ENCODE measurements at regions not wholly inside any gene's neighbourhood (a gene's known extent, or its start where the extent isn't known, plus 50 kb on each side); places are given as distances from the start of the nearest gene placed in this dataset.

DNA sequence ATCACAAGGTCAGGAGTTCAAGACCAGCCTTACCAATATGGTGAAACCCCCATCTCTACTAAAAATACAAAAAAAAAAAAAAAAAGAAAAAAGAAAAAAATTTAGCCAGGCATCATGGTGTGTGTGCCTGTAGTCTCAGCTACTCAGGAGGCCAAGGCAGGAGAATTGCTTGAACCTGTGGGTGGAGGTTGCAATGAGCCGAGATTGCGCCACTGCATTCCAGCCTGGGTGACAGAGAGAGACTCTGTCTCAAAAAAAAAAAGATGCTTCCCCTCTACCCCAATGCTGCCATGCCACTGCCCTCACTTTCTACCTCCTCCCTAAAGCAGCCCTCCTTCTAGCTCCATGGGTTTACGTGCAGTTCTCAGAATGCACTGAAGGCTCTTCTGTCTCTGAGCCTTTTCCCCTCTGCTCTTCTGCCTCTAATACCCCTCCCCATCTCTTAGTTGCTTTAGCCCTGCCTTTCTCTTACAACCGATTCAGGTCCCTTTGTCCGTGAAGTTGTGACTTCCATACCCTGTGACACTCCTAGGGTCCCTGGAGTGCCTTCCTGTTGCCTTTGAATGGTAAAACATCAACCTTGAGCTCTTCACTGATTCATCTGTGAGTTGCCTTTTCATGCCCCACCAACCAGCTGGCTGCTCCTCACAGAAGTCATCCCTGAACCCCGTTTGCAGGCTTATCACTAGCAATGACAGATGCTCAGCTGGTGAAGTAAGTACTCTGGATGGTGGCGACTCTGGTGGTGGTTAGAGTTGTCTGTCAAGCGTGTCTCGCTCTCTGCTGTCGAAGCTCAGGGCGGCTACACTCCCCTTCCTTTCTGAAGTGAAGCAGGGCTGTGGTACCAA, 234.9 kb downstream of the RHOU start:
- DNase-seq (ENCODE audit: low spot score) = no peak

DNA sequence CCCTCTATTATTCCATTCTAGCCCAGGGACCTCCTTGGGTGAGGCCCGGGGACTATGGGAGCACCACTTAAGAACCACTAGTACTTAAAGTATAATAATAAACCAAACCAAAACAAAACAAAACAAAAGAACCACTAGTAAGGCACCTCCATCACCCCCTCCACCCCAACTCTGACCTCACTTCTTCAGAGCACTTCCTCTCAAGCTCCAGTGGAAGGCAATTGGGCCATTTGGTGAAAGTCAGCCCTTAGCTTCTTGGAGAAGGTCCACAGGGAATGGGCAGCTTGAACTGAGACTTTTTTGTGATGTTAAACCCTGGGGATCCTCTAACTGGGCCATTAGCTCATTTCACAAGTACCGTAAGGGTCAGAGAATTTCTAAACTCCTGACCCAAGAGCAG, 237.3 kb downstream of the RHOU start:
- DNase-seq (ENCODE audit: low spot score) = no peak

DNA sequence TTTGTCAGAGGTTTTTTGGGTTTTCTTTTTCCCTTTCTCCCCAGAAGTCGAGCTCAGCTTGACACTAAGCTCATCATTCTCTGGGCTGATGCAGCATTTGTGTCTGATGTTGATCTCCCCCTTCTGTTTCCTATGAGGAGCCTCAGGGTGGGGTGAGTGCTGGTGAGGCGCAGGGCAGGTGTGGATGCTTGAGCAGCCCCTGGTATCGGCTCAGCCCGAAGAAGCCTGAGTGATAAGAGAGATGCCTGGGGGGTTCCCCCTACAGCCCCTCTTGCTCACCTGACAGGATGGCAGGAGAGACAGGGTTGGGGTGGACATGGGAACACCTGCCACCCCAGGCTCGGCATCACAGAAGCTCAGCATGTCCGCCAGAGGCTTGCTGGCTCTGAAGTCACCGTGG, 239.0 kb downstream of the RHOU start:
- no peak for DNase-seq (ENCODE audit: low spot score)

DNA sequence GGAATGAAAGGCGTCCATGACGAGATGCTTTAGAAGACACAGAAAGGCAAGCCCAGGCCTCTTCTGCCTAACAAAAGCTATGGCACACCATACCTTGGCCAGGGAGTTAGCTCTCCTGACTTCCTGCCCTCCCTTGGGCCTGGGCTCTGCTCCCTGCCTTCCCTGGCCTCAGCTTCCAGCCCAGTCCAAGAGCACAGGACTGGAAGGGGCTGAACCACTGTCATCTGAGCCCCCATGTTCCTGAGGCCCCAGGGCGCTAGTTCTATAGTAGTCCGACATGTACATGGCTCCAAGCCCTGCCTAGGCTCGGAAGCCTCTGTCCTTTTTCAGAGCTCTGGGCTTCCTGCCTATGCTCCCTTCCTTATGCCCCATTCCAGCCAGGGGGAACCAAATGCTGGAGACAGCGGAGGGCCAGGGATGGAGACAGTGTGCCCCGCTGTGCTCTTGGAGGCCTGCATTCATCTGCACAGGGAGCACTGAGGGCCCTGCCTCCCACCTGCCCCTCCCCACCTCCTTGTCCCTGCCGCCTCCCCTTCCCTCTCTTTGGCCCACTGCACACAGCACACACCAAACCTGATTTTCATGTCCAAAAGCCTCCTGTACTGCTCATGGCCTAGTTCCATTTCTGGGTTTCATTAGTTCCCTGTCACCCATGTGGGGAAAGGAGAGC, 240.1 kb downstream of the RHOU start:
- DNase-seq (ENCODE audit: low spot score) = no peak

DNA sequence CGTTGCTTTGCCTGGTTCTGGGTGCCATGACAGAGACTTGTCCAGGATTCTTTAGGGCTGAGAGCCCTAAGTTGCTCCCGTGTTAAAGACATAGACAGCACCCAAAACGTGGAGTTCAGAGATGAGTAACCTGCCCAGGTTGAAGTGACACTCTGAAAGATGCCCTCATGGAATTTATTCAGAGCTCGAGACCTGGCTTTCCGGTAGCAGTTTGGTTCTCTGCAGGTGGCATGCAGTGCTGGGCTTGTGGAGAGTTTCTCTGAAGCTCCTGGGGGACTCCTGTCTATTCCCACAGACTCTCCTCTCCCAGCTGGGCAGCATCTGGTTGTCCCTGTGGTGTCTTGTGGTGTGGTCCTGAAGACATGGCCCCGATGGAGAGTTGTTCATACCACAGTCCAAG, 241.0 kb downstream of the RHOU start:
- DNase-seq (ENCODE audit: low spot score) = no peak

DNA sequence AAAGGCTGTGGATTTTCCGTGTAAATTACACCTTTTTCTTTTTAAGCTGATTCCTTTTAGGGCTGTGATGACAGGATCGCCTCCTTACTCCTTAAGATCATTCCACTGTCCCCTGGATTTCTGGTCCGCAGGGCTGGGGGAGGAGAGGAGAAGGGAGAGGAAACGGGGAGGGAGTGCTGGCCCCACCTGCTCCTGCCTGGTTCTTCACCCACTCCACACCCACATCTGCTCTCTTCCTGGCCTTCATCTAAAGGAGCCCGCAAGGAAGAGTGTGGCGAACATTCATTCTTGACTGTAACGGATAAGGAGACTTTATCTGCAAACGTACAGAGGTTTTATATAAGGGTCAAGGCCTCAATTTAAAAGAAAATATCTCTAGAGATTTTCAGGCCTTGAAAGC, 242.0 kb downstream of the RHOU start:
- no peak for DNase-seq (ENCODE audit: low spot score)

DNA sequence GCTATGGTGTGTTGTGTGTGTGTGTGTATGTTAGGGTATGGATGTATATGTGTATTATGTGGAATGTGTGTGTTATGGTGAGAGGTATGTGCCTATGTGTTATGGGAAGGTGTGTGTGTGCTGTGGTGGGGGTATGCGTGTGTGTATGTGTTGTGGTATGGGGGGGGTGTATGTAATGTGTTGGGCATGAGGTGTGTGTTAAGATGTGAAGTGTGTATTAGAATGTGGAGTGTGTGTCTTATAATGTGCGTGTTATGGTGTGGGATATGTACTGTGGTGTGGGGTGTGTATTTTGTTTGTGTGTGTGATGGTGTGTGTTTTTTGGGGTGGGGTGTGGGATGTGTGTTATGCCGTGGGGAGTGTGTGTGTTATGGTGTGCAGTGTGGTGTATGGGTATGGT, 242.5 kb downstream of the RHOU start:
- DNase-seq (ENCODE audit: low spot score) = no peak

DNA sequence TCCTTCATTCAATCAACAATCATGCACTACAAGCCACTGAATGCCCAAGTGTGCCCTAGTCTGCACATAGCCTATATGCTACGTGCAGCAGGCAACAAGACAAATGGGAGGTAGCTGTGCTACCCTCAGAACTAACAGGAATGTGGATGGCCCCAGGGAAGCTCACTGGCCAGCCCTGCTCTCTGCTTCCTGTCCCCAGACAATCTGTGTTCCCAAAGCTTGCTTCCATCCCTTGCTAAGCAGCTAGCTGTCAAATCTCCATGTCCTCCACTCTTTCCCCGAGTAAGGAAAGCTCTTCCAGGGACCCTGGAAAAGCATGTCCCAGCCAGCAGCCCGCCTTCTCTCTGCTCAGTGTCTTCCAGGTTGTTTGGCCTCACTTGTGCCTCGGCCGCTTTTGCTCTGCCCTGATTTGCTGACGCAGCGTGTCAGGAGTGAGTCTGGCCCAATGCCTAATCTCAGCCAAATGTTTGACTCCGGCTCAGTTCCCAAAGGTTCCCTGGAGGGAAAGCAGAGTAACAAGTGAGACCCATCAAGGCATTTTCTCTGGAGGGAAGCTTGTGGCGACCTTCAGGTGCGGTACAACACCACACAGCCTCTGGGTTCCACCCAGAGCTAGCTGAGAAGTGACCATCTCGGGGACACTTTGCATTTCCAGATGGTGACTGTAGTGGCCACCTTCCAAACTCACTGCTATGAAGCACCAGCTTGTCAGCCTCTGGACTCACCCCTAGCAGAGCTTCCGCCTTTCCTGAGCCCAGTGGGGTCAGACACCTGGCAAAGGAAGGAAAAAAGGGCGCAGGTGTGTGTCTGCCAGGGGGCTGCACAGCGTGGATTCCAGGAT, 243.4 kb downstream of the RHOU start:
- no peak for DNase-seq (ENCODE audit: low spot score)

DNA sequence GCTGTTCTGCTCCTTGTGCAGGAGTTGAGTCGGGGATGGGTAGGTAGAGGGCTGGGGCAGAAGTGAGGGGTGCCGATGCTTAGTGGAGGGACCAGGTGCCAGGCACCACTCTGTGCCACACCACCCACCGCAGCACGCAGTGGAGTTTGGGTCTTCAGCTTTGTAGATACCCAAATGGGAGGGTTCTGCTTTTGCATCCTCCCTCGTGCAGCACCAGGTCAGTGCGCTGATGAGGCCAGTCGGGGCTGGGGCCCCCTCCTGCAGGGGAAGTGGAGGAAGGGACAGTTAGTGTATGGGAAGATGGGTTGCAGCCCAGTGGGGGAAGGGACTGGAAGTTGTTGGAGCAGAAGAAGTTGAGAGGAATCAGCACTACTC, 244.0 kb downstream of the RHOU start:
- no peak for DNase-seq (ENCODE audit: low spot score)

DNA sequence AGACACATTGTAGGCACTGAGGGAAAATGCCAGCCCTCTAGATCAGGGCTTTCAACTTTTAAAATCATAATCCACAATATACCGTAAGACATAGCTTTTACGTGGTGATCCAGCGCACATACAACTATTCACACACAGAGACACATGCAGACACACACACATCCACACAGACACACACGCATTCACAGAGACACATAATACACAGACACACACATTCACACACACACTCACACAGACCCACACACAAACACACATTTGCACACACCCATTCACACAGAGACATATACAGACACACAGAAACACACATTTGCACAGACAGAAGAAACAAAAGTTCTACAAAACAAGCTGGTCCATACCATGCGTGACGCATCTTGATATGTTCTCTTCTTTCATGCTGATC, 244.5 kb downstream of the RHOU start:
- no peak for DNase-seq (ENCODE audit: low spot score)

DNA sequence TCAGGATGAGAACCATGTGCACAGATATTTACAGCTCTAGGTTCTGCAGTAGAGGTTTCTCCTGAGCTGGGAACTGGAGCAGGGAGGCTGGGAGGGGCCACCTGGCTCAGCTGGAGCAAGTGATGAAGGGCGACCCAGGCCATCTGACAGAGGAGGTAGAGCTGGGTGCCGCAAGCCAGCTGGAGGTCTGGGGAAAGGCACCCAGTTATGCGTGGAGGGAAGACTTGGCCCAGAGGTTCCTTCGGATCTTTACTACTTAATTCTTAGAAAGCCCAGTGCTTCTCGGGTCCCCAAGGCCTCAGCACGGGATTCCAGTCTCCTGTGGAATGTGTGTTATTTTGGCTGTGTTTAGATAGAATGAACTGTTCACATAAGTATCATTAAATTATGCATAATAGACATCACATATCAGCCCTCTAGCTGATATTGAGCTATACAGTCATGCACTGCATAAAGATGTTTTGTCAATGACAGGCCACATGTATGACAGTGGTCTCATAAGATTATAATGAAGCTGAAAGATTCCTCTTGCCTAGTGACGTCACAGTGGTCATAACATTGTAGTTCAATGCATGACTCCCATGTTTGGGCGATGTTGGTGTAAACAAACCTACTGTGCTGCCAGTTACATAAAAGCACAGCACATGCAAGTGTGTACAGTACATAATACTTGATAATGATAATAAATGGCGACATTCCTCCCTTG, 245.1 kb downstream of the RHOU start:
- no peak for DNase-seq (ENCODE audit: low spot score)

DNA sequence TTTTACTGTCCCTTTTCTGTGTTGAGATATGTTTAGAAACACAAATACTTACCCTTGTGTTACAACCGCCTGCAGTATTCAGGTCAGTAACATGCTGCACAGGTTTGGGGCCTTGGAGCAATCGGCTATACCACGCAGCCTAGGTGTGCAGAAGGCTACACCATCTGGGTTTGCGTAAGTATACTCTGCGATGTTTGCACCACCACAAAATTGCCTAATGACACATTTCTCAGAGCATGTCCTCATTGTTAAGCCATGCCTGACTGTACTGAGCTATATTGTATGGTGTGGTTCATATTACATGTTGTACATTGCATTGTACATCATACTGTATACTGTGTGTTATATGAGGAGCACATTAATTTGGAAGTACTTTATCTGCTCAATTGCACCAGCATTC, 247.4 kb downstream of the RHOU start:
- DNase-seq (ENCODE audit: low spot score) = no peak

DNA sequence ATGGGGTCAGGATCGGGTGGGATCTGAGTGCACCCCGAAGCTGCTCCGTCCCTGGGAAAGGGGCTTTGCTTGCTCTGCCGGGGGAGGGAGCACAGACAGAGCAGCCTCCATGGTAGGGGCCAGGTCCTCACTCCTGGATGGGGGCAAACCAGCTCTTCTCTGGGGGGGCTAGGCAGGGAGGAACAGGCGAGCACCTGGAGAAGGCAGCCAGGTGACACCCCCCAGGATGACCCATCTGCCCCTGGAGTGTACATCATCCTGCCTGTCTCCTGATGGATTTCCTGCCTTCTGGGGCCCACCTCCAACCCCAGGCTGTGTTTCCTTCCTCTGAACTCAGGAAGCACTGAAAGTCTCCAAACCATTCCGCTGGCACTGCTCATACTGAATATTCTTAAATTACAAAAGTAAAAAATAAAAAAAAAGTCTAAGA, 248.0 kb downstream of the RHOU start:
- DNase-seq (ENCODE audit: low spot score) = no peak

DNA sequence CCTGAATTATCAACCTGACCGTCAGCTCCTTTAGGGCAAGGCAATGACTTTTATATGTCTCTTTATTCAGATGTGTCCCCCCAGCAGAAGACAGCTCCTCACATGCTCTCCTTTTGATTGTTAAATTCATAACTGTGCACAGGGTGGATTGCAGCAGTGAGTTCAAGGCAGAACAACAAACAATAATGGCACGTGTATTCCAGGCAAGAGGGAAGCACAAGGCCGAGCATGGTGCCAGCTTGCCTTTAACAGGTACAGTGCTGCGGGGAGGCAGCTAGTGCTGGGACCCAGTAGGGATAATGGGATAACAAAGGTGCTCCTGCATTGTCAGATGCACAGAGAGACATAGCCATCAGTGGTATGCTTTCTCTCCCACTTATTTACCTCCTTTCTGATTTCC, 248.4 kb downstream of the RHOU start:
- no peak for DNase-seq (ENCODE audit: low spot score)

DNA sequence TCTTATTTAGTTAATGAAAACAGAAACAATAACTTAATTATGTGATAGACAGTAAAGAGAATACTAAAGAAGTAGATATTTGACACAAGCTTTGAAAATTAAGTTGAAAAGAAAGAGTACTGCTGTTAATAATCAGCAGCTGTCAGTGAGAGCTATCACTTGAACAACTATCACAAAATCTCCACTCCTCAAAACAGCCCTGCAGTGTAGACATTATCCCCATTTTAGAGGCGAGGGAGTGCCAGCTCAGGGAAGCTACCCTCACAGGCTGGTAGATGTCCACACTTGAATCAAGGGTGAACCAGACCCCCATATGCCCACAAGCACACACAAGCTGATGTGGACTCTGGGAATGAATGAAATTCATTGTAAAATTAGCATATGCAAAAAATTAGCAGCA, 248.8 kb downstream of the RHOU start:
- DNase-seq (ENCODE audit: low spot score) = no peak

DNA sequence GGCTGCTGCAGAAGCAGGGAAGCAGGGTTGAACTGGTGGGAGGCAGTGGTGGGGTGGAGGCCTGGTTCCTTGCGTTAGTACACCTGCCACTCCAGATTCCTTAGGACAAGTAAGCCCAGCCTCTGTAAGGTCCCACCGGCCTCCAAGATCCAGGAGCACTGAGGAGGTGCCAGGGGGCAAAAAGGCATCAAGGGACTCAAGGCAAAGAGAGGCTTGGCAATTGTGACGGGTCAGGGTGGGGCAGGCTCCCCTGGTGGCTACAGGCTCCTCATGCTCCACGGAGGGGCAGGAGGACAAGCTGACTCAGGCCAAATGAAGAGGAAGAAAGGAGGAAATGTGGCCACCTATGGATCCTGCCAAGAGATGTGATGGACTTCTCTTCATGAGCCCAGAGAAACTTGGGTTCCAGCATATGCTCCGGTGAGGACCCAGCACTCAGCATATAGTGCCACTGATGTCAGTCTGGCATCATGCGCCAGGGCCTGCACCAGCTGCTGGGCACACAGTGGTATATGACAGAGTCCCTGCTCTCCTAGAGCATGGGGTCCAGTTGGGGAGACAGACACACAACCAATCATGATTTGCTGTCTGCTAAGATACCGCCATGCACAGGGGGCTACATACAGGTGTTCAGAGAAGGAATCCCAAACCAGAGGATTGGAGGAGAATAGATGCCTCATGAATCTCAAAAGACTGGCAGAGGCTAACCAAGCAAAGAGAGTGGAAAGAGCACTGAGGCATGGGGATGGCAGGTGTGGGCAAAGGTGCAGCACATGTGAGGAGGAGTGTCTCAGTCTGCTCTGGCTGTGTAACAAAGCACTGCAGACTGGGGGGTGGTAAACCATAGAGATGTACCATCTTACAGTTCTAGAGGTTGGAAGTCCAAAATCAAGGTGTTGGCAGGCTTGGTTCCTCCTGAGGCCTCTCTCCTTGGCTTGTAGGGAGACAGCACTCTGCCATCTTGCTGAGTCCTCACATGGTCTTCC, 249.7 kb downstream of the RHOU start:
- DNase-seq (ENCODE audit: low spot score) = no peak

DNA sequence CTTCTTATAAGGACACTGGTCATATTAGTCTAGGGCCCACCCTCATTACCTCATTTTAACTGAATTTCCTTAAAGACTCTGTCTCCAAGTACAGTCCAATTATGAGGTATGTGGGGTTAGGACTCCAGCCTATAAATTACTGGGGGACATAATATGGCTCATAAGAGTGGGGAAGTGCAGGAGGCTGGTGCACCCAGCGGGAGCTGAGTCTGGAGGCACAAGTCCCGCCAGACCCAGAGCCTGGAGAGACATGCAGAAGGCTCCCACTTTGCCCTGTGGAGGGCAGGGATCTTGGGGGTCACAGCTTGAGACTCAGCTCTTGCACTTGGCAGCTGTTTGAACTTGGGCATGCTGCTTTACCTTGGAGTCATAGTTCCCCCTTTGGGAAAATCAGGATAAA, 250.4 kb downstream of the RHOU start:
- no peak for DNase-seq (ENCODE audit: low spot score)

DNA sequence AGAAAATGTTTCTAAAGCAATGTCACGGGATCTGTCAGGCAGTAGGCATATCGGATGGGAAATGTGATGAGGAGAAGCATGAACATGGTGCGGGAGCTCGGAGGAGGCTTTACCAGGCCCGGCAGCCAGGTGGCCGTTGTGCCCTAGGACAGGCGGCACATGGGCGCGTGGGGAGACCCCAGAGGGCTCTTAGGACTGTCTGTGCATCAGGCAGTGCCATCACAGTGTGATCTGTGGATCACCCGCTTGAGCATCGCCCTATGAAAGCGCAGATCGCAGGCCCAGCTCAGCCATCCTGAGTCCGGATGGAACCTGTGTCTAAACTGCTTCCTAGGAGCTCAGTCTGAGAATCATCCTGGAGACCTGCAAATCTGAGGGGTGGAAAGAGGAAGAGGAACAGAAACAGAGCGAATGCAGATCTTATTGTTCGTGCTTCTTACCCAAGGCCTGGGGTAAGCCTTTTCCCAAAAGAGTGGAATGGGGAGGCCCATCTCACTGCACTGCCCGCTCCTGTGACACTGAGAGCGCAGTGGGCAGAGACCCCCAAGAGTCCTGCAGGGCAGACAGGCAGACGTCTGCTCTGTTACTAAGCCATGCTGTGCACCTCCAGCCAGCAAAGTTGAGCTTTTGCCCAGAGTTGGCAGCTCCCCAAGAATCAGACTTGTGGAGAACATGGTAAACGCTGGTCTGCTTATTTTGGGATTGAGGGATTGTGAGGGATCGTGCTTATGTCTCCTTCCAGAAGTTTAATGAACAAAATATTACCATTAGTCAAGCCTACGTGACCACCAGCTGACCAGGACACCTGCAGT, 251.0 kb downstream of the RHOU start:
- DNase-seq (ENCODE audit: low spot score) = no peak

DNA sequence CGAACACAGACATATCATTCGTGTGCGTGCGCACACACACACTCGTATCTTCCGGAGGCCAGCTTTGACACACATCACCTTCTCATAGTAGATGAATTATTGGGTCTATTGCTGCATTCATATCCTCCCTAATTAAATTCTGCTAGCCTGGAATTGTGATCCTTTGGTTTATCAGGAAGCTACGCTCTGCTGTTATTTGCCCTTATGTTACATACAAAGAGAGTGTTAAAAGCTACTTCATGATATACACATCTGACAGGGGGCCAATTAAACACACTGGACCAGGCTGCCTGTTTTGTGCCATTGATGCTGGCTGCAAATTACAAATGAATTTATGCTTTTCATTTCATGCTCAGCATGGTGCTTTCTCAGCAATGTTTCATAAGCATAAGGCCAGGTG, 252.0 kb downstream of the RHOU start:
- DNase-seq (ENCODE audit: low spot score) = no peak
